HG02798 (cell line): ENCODE measurements at regions not wholly inside any gene's neighbourhood (a gene's known extent, or its start where the extent isn't known, plus 50 kb on each side); places are given as distances from the start of the nearest gene placed in this dataset.

Experiments used
- ATAC-seq: cut with Tn5 transposase; IDR thresholded peaks from one replicate; pipeline ENCODE4 v1.9.1; 2021; ENCODE audit warnings: mild to moderate bottlenecking; ENCODE audit not compliant: unreplicated experiment, poor library complexity

DNA sequence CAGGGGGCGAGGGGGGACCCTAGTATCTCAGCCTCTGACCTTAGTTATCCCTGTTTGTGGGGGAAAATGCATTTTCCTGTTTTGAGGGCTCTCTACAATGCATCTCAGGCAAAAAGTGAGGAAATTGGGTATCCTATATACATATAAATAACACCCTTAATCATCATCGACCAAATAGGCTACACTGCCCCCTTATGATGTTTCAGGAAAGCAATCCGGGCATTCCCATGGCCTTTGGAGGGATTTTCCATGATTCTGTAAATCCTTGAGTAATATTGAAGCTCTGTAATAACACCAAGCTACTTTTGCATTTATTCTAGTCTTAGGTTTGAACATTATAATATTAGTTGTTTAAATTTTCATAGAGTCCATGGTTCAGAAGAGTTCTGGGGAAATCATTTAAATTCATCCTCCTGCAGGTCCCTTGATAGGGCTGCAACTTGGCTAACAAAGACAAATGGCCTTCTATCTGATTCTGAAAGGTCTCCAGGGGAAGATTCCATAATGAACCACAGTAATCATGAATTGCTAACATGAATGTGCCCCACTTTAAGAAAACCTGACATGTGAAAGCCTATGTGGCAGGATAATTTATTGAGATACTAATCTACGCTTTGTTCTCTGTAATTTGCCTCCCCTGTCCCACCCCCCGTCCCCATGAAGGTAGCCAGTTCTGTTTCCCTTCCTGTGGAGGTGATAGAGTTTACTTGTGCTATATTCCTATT lies 91.5 kb upstream of the SCOC start:
- no peak for ATAC-seq

- no peak for ATAC-seq
These were observed 95.9 kb upstream of the SCOC start for GRCh38 chr4:140277576-140277975.

DNA sequence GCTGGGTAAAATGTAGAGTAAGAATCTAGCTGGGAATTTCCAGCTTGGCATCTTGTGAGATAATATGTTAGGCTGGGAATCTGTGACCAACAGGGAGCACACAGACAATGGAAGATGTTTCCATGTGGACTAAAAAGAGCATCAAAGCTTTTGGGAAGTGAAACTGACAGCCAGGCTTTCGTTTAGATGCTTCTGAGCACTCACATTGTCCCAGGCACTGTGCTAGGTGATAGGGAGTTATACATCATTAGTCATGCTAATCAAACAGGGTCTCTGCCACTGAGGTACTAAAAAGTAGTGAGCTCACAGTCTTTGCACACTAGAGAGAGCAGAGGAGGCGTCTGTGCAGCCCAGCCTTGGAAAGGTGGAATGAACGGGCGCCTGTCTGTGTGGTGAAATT lies 101.9 kb upstream of the SCOC start:
- no peak for ATAC-seq

GRCh38 chr4:140269369-140269768 lies 104.1 kb upstream of the SCOC start:
- ATAC-seq = no peak

GRCh38 chr4:140268186-140268841 lies 105.1 kb upstream of the SCOC start:
- no peak for ATAC-seq

GRCh38 chr4:140267576-140267975 lies 105.9 kb upstream of the SCOC start:
- no peak for ATAC-seq

GRCh38 chr4:140266958-140267568 lies 106.4 kb upstream of the SCOC start:
- ATAC-seq = no peak

GRCh38 chr4:140260227-140260626 lies 106.2 kb upstream of the MAML3 start:
- ATAC-seq = no peak

GRCh38 chr4:140258476-140258875 lies 104.5 kb upstream of the MAML3 start:
- no peak for ATAC-seq

GRCh38 chr4:140257461-140258305 lies 103.7 kb upstream of the MAML3 start:
- no peak for ATAC-seq

DNA sequence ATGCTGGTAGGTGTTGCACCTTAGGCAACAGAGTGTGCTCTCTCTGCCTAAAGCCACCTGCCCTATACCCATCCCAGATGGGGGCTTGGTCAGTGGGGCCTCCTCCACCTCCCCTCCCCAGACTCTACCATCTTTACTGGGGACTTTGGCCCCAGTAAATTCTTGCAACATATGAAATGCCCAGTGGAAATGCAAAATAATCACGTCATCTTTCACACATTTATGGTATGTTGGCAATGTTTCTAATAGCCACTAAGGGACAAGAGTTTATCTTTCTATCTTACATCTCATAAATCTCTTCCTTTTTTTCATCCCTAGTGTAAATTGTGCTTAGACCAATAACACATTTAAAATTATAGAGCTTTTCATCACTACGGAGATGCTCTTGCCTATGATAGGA lies 103.0 kb upstream of the MAML3 start:
- no peak for ATAC-seq

GRCh38 chr4:140256335-140256734 lies 102.4 kb upstream of the MAML3 start:
- ATAC-seq = no peak

DNA sequence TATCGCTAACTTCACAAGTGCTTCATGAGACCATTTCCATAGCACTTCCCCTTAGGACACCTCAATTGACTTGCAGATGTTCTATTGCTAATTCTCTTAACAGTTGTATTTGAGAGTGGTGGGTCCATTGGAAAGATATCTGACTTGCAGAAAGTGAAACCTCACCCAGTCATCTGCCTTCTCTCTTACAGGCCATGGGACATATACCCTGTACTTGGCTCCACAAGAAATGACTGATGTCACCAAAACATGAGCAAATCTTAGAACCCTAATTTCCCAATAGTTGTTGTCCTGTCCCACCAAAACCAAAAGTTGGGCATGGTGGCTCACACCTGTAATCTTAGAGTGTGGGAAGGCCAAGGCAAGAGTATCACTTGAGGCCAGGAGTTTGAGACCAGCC lies 101.9 kb upstream of the MAML3 start:
- ATAC-seq = no peak

- ATAC-seq = no peak
These were observed 101.5 kb upstream of the MAML3 start for GRCh38 chr4:140255467-140255866.

DNA sequence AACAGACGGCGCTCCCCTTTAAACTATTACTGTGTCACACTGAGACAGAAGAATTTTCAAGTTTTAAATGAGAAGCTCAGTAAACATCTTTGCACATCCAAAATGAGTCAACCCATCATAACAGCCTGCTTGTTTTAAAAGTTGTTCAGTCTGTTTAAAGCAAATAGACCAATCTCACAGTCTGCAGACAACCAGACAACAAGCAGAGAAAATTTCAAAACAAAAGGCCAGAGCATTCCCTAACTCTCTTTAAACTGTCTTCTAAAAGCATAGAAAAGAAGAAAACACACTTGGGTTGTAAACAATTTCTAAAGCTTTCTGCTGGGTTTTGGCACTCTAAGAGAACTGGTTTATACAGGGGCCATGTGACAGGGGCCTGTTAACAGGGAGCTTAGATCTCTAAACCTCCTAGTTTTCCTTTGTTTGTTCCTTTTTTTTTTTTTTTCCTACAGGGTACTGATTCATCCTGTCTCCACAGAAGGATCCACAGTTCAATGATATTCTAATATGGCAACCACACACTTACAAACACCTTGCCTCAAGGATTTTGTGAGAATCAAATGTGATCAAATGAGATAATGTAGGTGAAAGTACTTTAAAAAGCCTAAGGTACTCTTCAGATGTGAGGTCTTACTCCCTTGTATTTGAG lies 100.8 kb upstream of the MAML3 start:
- ATAC-seq = no peak

DNA sequence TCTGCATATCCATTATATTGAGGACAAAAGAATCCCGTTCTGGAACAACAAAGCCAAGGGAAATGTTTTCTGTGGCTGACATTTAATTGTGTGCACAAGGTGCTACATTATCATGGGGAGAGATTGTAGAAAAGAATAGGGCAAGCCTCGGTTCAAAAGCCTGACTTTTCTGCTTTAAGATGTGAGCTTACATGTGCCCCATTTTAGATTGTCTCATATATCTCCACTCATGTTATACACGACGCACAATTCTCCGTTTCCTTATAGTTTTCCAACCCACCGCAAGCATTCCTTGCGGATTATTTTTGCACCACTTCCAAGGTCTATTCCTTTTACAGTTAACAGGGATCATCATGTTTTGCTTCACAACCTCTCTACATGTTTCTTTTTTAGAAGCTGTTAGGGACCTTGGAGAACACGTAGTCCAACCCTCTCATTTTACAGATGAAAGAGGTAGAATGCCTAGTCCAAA lies 99.6 kb upstream of the MAML3 start:
- no peak for ATAC-seq

GRCh38 chr4:140252742-140253555 lies 99.0 kb upstream of the MAML3 start:
- ATAC-seq = peak; percentile 71

DNA sequence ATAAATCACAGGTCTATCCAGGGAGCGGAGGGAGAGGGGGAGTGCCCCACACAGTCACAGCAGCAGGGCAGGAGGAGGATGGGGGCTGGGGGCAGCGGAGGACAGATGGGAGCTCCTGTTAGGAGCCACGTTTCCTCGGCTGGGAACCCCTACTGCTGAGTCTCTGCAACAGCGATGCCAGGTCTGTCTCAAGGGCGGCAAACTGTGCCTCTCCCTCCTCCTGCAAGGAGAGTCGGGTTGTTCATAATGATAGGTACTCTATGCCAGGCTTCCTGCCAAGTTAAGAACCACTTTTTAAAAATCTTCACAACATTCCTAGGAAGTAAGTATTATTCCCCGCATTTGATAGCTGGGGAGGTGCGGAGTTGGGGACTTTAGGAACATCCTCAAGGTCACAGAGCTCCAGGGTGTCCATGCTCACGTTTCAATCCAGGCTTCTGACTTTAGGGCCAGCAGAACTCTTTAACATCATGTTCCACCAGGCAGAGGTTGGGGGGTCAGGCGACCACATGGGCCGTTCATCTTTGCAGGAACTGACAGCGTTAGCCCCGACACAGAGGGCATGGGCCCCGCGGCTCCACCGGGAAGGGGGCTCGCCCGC lies 98.3 kb upstream of the MAML3 start:
- ATAC-seq = peak; percentile 4

DNA sequence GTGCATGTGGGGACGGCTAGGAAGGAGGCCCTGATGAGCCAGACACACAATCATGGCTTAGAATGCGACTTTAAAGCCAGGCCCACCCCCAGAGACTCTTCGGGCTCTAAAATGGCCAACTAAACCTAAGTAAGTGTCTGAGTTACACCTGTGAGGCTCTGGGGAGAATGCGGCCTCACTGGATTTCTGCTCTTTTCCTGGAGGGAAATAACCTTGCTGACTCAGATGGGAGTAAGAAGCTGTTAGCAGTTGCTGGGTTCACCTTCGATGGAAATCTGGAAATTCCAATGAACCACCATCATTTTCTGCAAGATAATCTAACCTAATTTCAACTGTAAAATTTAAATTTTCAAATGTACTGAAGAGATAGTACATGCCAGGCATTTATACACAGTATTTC lies 97.6 kb upstream of the MAML3 start:
- ATAC-seq = no peak
